HCT116 (cell line): ENCODE measurements at regions not wholly inside any gene's neighbourhood (a gene's known extent, or its start where the extent isn't known, plus 50 kb on each side); places are given as distances from the start of the nearest gene placed in this dataset.

Experiments
- ATAC-seq: fragments of 200-7000 bp; cut with Tn5 transposase; 2 replicates; pipeline ENCODE4 v1.9.1; 2020; ENCODE audit warnings: mild to moderate bottlenecking, moderate library complexity
- BruUV-seq: library from RNA; stranded (reverse); fragments of 400-500 nt; replicated peaks from 2 replicates; lab custom pipeline; 2021; lab: Mats Ljungman, UMichigan
- CTCF ChIA-PET: fragments of 300-600 bp; sonication (Branson Sonifier 250); formaldehyde crosslinking; loops from one replicate; lab custom pipeline; 2021; ENCODE audit warnings: antibody characterized with exemption; lab: Charles Lee
- POLR2A ChIA-PET: fragments of 300-600, 350-600 bp; sonication (Branson Sonifier 250); formaldehyde crosslinking; loops from one replicate; lab custom pipeline; 2021; ENCODE audit warnings: antibody characterized with exemption; lab: Charles Lee
- RAD21 ChIA-PET, 2 experiments: fragments of 300-600 bp; sonication (Branson Sonifier 250); formaldehyde crosslinking; loops; one replicate each; lab custom pipeline; 2023; ENCODE audit warnings: low total read pairs in 2 of 2; ENCODE audit not compliant: uncharacterized antibody in 2 of 2, unreplicated experiment in 2 of 2, low non-redundant PET in 1 of 2; lab: Charles Lee
- DNase-seq: peaks from one replicate; pipeline ENCODE4 v3.0.0-alpha.2; 2010; ENCODE audit warnings: low read depth, low spot score
- H2AFZ ChIP-seq: fragments of 200-600 bp; shearing (Covaris generic), sonication (generic); 2 replicates; pipeline ENCODE4 v1.6.1; 2017; ENCODE audit warnings: low read depth, mixed run types, mixed read lengths, antibody characterized with exemption, low read length; ENCODE audit not compliant: poor library complexity, severe bottlenecking
- H3K27ac ChIP-seq: 2 replicates; pipeline ENCODE4 v1.5.1; 2012; ENCODE audit warnings: low read depth, low read length
- H3K27me3 ChIP-seq: fragments of 200-600 bp; sonication (generic); 2 replicates; pipeline ENCODE4 v1.6.1; 2016; ENCODE audit warnings: mixed run types, low read length, mixed read lengths; ENCODE audit not compliant: insufficient read depth
- H3K36me3 ChIP-seq, 2 experiments: fragments of 200-500 bp in 1 of 2; fragments of 200-600 bp in 1 of 2; sonication (Bioruptor generic) in 1 of 2; sonication (generic) in 1 of 2; 2 replicates each; pipeline versions ENCODE4 v1.5.1 to v1.6.1; 2014 to 2016; ENCODE audit warnings: low read length in 2 of 2, inconsistent platforms in 1 of 2, mixed read lengths in 1 of 2, mixed run types in 1 of 2; ENCODE audit not compliant: insufficient read depth in 2 of 2, control insufficient read depth in 1 of 2
- H3K4me1 ChIP-seq, 2 experiments: fragments of 200-600 bp in 1 of 2; sonication (generic) in 1 of 2; 2 replicates each; pipeline versions ENCODE4 v1.5.1 to v1.6.1; 2012 to 2017; ENCODE audit warnings: low read length in 2 of 2, inconsistent platforms in 1 of 2, mild to moderate bottlenecking in 1 of 2, mixed read lengths in 1 of 2, mixed run types in 1 of 2, moderate library complexity in 1 of 2; ENCODE audit not compliant: insufficient read depth in 2 of 2, control insufficient read depth in 1 of 2
- H3K4me2 ChIP-seq: fragments of 200-600 bp; sonication (generic); 2 replicates; pipeline ENCODE4 v1.6.1; 2017; ENCODE audit warnings: mixed run types, low read length, mixed read lengths
- H3K4me3 ChIP-seq, 2 experiments: fragments of 200-600 bp in 1 of 2; sonication (generic) in 1 of 2; replicated peaks in 1 of 2; 2 replicates each; pipeline ENCODE4 v1.5.1; 2011 to 2016; ENCODE audit warnings: low read length in 2 of 2, control low read depth in 1 of 2, low read depth in 1 of 2, mild to moderate bottlenecking in 1 of 2, mixed read lengths in 1 of 2, mixed run types in 1 of 2
- H3K79me2 ChIP-seq: fragments of 200-600 bp; sonication (generic); 2 replicates; pipeline ENCODE4 v1.6.1; 2017; ENCODE audit warnings: mild to moderate bottlenecking, mixed run types, low read length, moderate library complexity, mixed read lengths; ENCODE audit not compliant: insufficient read depth
- H3K9ac ChIP-seq: fragments of 200-600 bp; sonication (generic); 2 replicates; pipeline ENCODE4 v1.6.1; 2016; ENCODE audit warnings: low read length, mixed read lengths
- H3K9me2 ChIP-seq: fragments of 200-600 bp; sonication (generic), shearing (Covaris generic); 2 replicates; pipeline ENCODE4 v1.6.1; 2017; ENCODE audit warnings: mixed run types, mild to moderate bottlenecking, moderate library complexity; ENCODE audit not compliant: insufficient read depth
- H3K9me3 ChIP-seq, 2 experiments: fragments of 200-500 bp in 1 of 2; fragments of 200-600 bp in 1 of 2; sonication (Bioruptor generic) in 1 of 2; sonication (generic) in 1 of 2; 2 replicates each; pipeline ENCODE4 v1.6.1; 2014 to 2017; ENCODE audit warnings: low read length in 2 of 2, mixed read lengths in 2 of 2, inconsistent platforms in 1 of 2, low read depth in 1 of 2, mild to moderate bottlenecking in 1 of 2, mixed run types in 1 of 2, moderate library complexity in 1 of 2; ENCODE audit not compliant: control insufficient read depth in 1 of 2, insufficient read depth in 1 of 2
- H4K20me1 ChIP-seq: fragments of 200-600 bp; sonication (generic), shearing (Covaris generic); 2 replicates; pipeline ENCODE4 v1.6.1; 2017; ENCODE audit warnings: mixed run types, mild to moderate bottlenecking, moderate library complexity; ENCODE audit not compliant: insufficient read depth
- ATF3 ChIP-seq: IDR thresholded peaks from 2 replicates; pipeline ENCODE4 v1.6.1; 2012
- CEBPB ChIP-seq: IDR thresholded peaks from 2 replicates; pipeline ENCODE4 v1.6.1; 2012; ENCODE audit warnings: low read depth
- EGR1 ChIP-seq: IDR thresholded peaks from 2 replicates; pipeline ENCODE4 v1.6.1; 2012; ENCODE audit warnings: low read depth
- ELF1 ChIP-seq: IDR thresholded peaks from 2 replicates; pipeline ENCODE4 v1.6.1; 2012; ENCODE audit warnings: low read depth, borderline replicate concordance
- EZH2 ChIP-seq: fragments of 200-600 bp; sonication (generic); IDR thresholded peaks from 2 replicates; pipeline ENCODE4 v1.6.1; 2017; ENCODE audit warnings: antibody characterized with exemption, mixed run types
- EZH2phosphoT487 ChIP-seq: fragments of 200-600 bp; IDR thresholded peaks from 2 replicates; pipeline ENCODE4 v1.6.1; 2018; ENCODE audit warnings: antibody characterized with exemption, borderline replicate concordance
- FOSL1 ChIP-seq: IDR thresholded peaks from 2 replicates; pipeline ENCODE4 v1.6.1; 2012; ENCODE audit warnings: low read depth
- POLR2A ChIP-seq: IDR thresholded peaks from 2 replicates; pipeline ENCODE4 v1.7.0; 2011; ENCODE audit warnings: borderline replicate concordance; ENCODE audit not compliant: insufficient read depth, insufficient read length; ENCODE audit errors: extremely low read depth
- POLR2AphosphoS5 ChIP-seq: IDR thresholded peaks from 2 replicates; pipeline ENCODE4 v1.6.1; 2011; ENCODE audit warnings: mild to moderate bottlenecking, low read depth, low read length, moderate library complexity
- RAD21 ChIP-seq: IDR thresholded peaks from 2 replicates; pipeline ENCODE4 v1.6.1; 2012; ENCODE audit warnings: low read depth, mild to moderate bottlenecking
- SIN3A ChIP-seq: IDR thresholded peaks from 2 replicates; pipeline ENCODE4 v1.6.1; 2012; ENCODE audit warnings: low read depth
- SP1 ChIP-seq: IDR thresholded peaks from 2 replicates; pipeline ENCODE4 v1.6.1; 2012; ENCODE audit warnings: low read depth
- SRF ChIP-seq: IDR thresholded peaks from 2 replicates; pipeline ENCODE4 v1.6.1; 2012; ENCODE audit warnings: low read depth
- TCF7L2 ChIP-seq: IDR thresholded peaks from 2 replicates; pipeline ENCODE4 v1.7.0; 2011; ENCODE audit warnings: borderline replicate concordance, inconsistent platforms; ENCODE audit not compliant: insufficient read depth, insufficient read length; ENCODE audit errors: extremely low read depth
- YY1 ChIP-seq: IDR thresholded peaks from 2 replicates; pipeline ENCODE4 v1.6.1; 2011; ENCODE audit warnings: low read length, low read depth, moderate library complexity, mild to moderate bottlenecking; ENCODE audit not compliant: insufficient replicate concordance; ENCODE audit errors: extremely low read depth
- ZBTB33 ChIP-seq: IDR thresholded peaks from 2 replicates; pipeline ENCODE4 v1.6.1; 2011; ENCODE audit warnings: mild to moderate bottlenecking, low read length, moderate library complexity; ENCODE audit not compliant: insufficient replicate concordance; ENCODE audit errors: extremely low read depth
- ZNF274 ChIP-seq: fragments of 200-500 bp; sonication (Bioruptor generic); IDR thresholded peaks from 2 replicates; pipeline ENCODE4 v1.6.1; 2014; ENCODE audit warnings: mild to moderate bottlenecking, low read depth, low read length, inconsistent platforms
- intact Hi-C: fragments of 100-400 bp; cut with micrococcal nuclease; formaldehyde crosslinking; loops from 2 replicates; pipeline ENCODE4 v1.10.0; 2022

DNA sequence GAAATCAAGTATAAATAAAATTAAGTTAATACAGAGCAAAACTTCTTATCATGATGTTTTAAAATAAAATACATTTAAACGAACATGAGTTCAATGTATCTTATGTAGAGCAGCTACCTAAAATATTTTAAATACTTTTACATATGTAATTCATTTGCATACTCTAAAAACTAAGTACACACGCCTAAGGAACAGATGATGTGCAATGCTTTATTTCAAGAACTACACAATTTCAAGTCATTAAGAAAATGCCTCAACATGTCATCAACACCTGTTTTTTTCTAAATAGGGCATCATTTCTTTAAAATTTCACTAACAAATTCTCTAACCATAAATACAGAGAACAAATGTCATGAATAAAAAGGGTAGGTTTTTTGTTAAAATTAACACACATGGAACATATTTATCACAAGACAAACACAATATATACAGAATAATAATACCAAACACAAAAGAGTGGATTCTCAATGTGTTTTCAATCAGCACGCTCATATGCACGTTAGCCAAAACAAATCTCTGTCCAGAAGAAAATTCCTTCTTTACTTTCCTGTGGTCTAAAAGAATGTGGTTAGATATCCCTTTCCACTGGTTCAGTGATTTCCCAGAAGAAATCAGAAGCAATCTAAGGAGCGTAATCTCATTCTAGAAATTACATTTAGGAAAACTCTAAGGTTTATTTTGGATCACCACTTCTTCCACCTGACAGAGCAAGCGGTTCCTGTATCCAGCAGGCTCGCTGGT, 73.0 kb upstream of the PFKP start:
- no peak for TF ChIP-seq RAD21
- TF ChIP-seq EZH2phosphoT487, result no peak
- no peak overlapping the region for H3K4me2 ChIP-seq
- DNase-seq, result no peak
- no peaks in the 10 kb centered on the region for H3K9me2 ChIP-seq
- H4K20me1 ChIP-seq, result no peaks in the 10 kb centered on the region
- no TSS peak for BruUV-seq
- intact Hi-C loops, result no loop called here
- CTCF ChIA-PET, result interaction anchor here (0.8 kb wide), 1 partner anchor 9 kb away, joined by 3 read pairs; no protein-coding TSS in a partner anchor
- POLR2A ChIA-PET, result no interaction called here
- no peaks in the 10 kb centered on the region for H3K9me3 ChIP-seq
- no peak for ATAC-seq
- H3K27ac ChIP-seq, result no peak overlapping the region
- RAD21 ChIA-PET, result no interaction called here
- no peak overlapping the region for H3K9ac ChIP-seq
- H3K27me3 ChIP-seq, result peaks cover 5% of the 10 kb centered on the region; the same call in 1 of the 2 replicates
- no peaks in the 10 kb centered on the region for H3K79me2 ChIP-seq
- H2AFZ ChIP-seq, result no peak overlapping the region
- H3K4me1 ChIP-seq, result no peaks in the 10 kb centered on the region
- H3K36me3 ChIP-seq, result no peaks in the 10 kb centered on the region
- no peak overlapping the region for H3K4me3 ChIP-seq

GRCh38 chr10:2993636-2994035, 73.7 kb upstream of the PFKP start:
- no peaks in the 10 kb centered on the region for H3K79me2 ChIP-seq
- H2AFZ ChIP-seq, result no peak overlapping the region
- no peaks in the 10 kb centered on the region for H3K4me1 ChIP-seq
- no peaks in the 10 kb centered on the region for H4K20me1 ChIP-seq
- no peaks in the 10 kb centered on the region for H3K36me3 ChIP-seq
- RAD21 ChIA-PET, result no interaction called here
- POLR2A ChIA-PET, result no interaction called here
- H3K9me3 ChIP-seq, result no peaks in the 10 kb centered on the region
- DNase-seq, result no peak
- no peak overlapping the region for H3K4me3 ChIP-seq
- no peaks in the 10 kb centered on the region for H3K9me2 ChIP-seq
- H3K9ac ChIP-seq, result no peak overlapping the region
- ATAC-seq, result no peak
- CTCF ChIA-PET, result interaction anchor here (0.8 kb wide), 1 partner anchor 8 kb away, joined by 3 read pairs; no protein-coding TSS in a partner anchor
- intact Hi-C loops, result no loop called here
- no TSS peak for BruUV-seq
- H3K4me2 ChIP-seq, result no peak overlapping the region
- peaks cover 5% of the 10 kb centered on the region; the same call in 1 of the 2 replicates for H3K27me3 ChIP-seq
- H3K27ac ChIP-seq, result no peak overlapping the region
- TF ChIP-seq SP1, result no peak
- no peak for TF ChIP-seq ZBTB33
- TF ChIP-seq EZH2, result no peak
- no peak for TF ChIP-seq CEBPB
- no peak for TF ChIP-seq ZNF274
- TF ChIP-seq TCF7L2, result no peak
- TF ChIP-seq YY1, result no peak
- TF ChIP-seq SRF, result no peak
- no peak for TF ChIP-seq SIN3A
- TF ChIP-seq EGR1, result no peak
- TF ChIP-seq FOSL1, result no peak
- no peak for TF ChIP-seq ATF3
- TF ChIP-seq POLR2AphosphoS5, result no peak
- TF ChIP-seq ELF1, result no peak
- TF ChIP-seq POLR2A, result no peak
